ENCODE measurements at regions not wholly inside any gene's neighbourhood (a gene's known extent, or its start where the extent isn't known, plus 50 kb on each side); places are given as distances from the start of the nearest gene placed in this dataset.
A peak's percentile ranks its signal among the peaks of the same experiment; 100 is the strongest.

- H3K36me3 ChIP-seq, result no peaks in the 10 kb centered on the region
Measured at GRCh38 chr4:38382520-38382919, 281.5 kb upstream of the KLF3 start.

GRCh38 chr4:38383646-38384121, 280.3 kb upstream of the KLF3 start:
- no peak overlapping the region for H3K27ac ChIP-seq

More at GRCh38 chr4:38382520-38382919, 281.5 kb upstream of the KLF3 start:
- no peak for DNase-seq
- Histone ChIP-seq H3K4me1 (peaks cover 26 to 37% of the 10 kb centered on the region in 2 donors), H3K27me3 (no peaks in the 10 kb centered on the region), H3K9me3 (no peaks in the 10 kb centered on the region), H3K4me3 (replicated peaks in 1 of 3) (no peak overlapping the region), H3K27ac (no peak overlapping the region)
- WGBS, 2 donors, result 73 to 77% methylated on average over 7 of the region's 7 CpGs
- intact Hi-C loops (cut with DNase I), result loop anchor here (2.0 to 10.0 kb wide), 2 partner anchors 26 to 58 kb away; no protein-coding TSS in a partner anchor
- TF ChIP-seq POLR2A (IDR thresholded peaks at IDR 0.05), result no peak
- TF ChIP-seq CTCF (IDR thresholded peaks at IDR 0.05), result no peak

GRCh38 chr4:38385093-38386004, 278.6 kb upstream of the KLF3 start:
- intact Hi-C loops (cut with DNase I), result loop anchor here (10.0 kb wide), 1 partner anchor 61 kb away; no protein-coding TSS in a partner anchor
- peaks cover 30 to 42% of the 10 kb centered on the region in 2 donors for H3K4me1 ChIP-seq
- no peaks in the 10 kb centered on the region for H3K9me3 ChIP-seq
- DNase-seq, result no peak
- peak overlapping the region; percentile 75 to 91 (median 86) for H3K27ac ChIP-seq
- H3K4me3 ChIP-seq (replicated peaks in 1 of 3), result no peak overlapping the region
- H3K36me3 ChIP-seq, result no peaks in the 10 kb centered on the region
- TF ChIP-seq CTCF (IDR thresholded peaks at IDR 0.05) (no peak), POLR2A (IDR thresholded peaks at IDR 0.05) (no peak)
- 59 to 63% methylated on average over 6 of the region's 6 CpGs for WGBS, 2 donors
- H3K27me3 ChIP-seq, result no peaks in the 10 kb centered on the region

More at GRCh38 chr4:38383646-38384121, 280.3 kb upstream of the KLF3 start:
- Histone ChIP-seq H3K4me1 (peaks cover 30 to 42% of the 10 kb centered on the region in 2 donors), H3K36me3 (no peaks in the 10 kb centered on the region), H3K27me3 (no peaks in the 10 kb centered on the region), H3K4me3 (replicated peaks in 1 of 3) (no peak overlapping the region), H3K9me3 (no peaks in the 10 kb centered on the region)
- WGBS, 2 donors, result 62 to 70% methylated on average over 3 of the region's 3 CpGs
- intact Hi-C loops (cut with DNase I), result loop anchor here (2.0 to 10.0 kb wide), 2 partner anchors 27 to 59 kb away; no protein-coding TSS in a partner anchor
- no peak for DNase-seq
- TF ChIP-seq POLR2A (IDR thresholded peaks at IDR 0.05) (no peak), CTCF (IDR thresholded peaks at IDR 0.05) (no peak)

GRCh38 chr4:38386005-38386551, 277.9 kb upstream of the KLF3 start:
- intact Hi-C loops (cut with DNase I), result loop anchor here (10.0 kb wide), 1 partner anchor 61 kb away; no protein-coding TSS in a partner anchor
- Histone ChIP-seq H3K27ac (peak overlapping the region; percentile 75 to 91 (median 86)), H3K27me3 (no peaks in the 10 kb centered on the region), H3K4me3 (replicated peaks in 1 of 3) (no peak overlapping the region), H3K9me3 (no peaks in the 10 kb centered on the region), H3K4me1 (peaks cover 30 to 42% of the 10 kb centered on the region in 2 donors), H3K36me3 (no peaks in the 10 kb centered on the region)
- no peak for DNase-seq
- no peak for TF ChIP-seq CTCF (IDR thresholded peaks at IDR 0.05)
- no peak for TF ChIP-seq POLR2A (IDR thresholded peaks at IDR 0.05)
- 59 to 62% methylated on average over 2 of the region's 2 CpGs for WGBS, 2 donors
